Activated naive CD4-positive, alpha-beta T cell treated with anti-CD3 and anti-CD28 coated beads, Interleukin-2, amount 50 U/mL, for 24 hours (primary cell): ENCODE measurements at regions not wholly inside any gene's neighbourhood (a gene's known extent, or its start where the extent isn't known, plus 50 kb on each side); places are given as distances from the start of the nearest gene placed in this dataset.
A peak's percentile ranks its signal among the peaks of the same experiment; 100 is the strongest.
"Not testable (repeated sequence)": the region's sequence is repeated elsewhere in the genome, so short reads cannot be mapped to it uniquely, and the experiment has no call there.

Experiments used
- H3K27ac Mint-ChIP-seq: one replicate; pipeline ENCODE4 v1.8.0; 2021; ENCODE audit warnings: mild to moderate bottlenecking, mixed read lengths
- H3K27me3 Mint-ChIP-seq: one replicate; pipeline ENCODE4 v1.8.0; 2021; ENCODE audit warnings: mixed read lengths
- H3K36me3 Mint-ChIP-seq: one replicate; pipeline ENCODE4 v1.8.0; 2021; ENCODE audit warnings: mixed read lengths
- H3K4me1 Mint-ChIP-seq: one replicate; pipeline ENCODE4 v1.8.0; 2021; ENCODE audit warnings: mixed read lengths
- H3K4me3 Mint-ChIP-seq: one replicate; pipeline ENCODE4 v1.8.0; 2021; ENCODE audit warnings: mild to moderate bottlenecking, mixed read lengths
- H3K9me3 Mint-ChIP-seq: one replicate; pipeline ENCODE4 v1.8.0; 2021; ENCODE audit warnings: mixed read lengths

- H3K36me3 Mint-ChIP-seq, result no peaks in the 10 kb centered on the region
- H3K4me3 Mint-ChIP-seq, result no peak overlapping the region
- no peaks in the 10 kb centered on the region for H3K27me3 Mint-ChIP-seq
- peak overlapping the region; percentile 56 for H3K27ac Mint-ChIP-seq
- H3K4me1 Mint-ChIP-seq, result peaks cover 39% of the 10 kb centered on the region
- no peaks in the 10 kb centered on the region for H3K9me3 Mint-ChIP-seq
These were observed 164.1 kb upstream of the IRF2BP2 start for GRCh38 chr1:234773936-234774677.

DNA sequence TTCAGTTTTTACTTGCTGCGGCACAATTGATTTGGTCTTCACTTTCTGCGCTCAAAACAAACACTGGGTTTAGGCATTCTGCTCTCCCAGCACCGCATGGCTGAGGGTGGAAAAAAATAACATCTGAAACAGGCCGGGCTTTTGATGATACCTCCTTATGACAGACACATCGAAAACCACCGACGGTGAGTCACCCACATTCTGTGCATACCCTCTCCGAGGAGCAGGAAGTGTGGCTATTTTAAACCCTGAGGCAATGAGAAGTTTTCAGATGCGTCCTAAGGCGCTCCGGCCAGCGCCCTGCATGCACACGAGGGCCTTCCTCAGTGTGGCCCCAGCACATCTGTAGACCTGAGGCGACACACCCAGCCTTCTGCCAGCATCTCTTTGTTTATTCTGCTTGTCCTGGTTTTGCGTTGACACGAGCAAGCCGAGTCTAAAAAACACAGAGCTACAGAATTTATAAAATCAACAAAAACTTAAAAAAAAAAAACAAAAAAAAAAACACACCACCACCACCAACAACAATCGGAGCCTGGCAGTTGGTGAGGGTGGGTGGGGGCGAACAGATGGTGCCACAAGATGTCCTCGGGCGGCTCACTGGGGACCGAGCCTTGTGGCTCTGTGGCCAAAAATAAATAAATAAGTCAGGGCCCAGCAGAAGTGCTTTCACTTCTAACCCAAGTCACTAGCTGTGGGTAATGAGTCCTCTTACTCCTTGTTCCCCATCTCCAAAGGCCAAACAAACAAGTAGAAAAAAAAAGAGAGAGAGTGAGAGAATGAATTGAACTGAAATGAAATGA lies 162.6 kb upstream of the IRF2BP2 start:
- H3K27ac Mint-ChIP-seq, result peak overlapping the region; percentile 93
- peaks cover 54% of the 10 kb centered on the region for H3K4me1 Mint-ChIP-seq
- H3K9me3 Mint-ChIP-seq, result no peaks in the 10 kb centered on the region
- H3K36me3 Mint-ChIP-seq, result no peaks in the 10 kb centered on the region
- no peaks in the 10 kb centered on the region for H3K27me3 Mint-ChIP-seq
- H3K4me3 Mint-ChIP-seq, result peak overlapping the region; percentile 59

DNA sequence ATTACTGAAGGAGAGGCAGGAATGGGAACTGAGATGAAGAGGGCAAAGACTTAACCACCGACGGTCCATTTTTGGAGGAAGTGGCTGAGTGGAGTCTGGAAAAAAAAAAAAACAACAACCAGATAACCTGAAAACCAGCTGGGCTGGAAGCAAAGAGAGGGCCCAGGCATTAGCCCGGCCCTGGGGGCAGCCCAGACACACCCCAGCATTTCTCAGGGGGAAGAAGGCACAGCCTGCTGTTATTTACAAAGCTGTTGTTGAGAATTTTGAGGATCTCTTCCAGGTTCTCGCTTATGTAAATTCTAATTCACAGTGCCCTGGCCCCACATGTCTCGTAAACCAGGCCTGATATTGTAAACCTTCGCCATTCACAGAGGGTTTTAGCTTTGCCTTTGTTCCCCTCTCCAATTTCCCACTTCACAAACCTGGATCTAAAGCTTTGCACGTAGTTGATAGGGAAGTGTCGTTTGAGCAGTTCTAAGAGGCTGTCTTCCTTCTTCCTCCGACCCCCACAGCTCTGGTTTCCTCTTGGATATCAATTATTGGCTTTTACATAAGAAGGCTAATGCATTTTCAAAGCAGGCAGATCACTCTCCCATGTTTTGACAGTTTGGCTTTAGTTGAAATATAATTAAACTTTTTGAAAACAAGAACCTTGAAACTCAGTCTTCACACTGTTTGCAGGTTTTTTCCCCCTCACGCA lies 161.8 kb upstream of the IRF2BP2 start:
- Mint-ChIP-seq H3K4me1 (peaks cover 62% of the 10 kb centered on the region), H3K27ac (peak overlapping the region; percentile 93), H3K27me3 (no peaks in the 10 kb centered on the region), H3K9me3 (no peaks in the 10 kb centered on the region), H3K36me3 (no peaks in the 10 kb centered on the region), H3K4me3 (peak overlapping the region; percentile 59)

DNA sequence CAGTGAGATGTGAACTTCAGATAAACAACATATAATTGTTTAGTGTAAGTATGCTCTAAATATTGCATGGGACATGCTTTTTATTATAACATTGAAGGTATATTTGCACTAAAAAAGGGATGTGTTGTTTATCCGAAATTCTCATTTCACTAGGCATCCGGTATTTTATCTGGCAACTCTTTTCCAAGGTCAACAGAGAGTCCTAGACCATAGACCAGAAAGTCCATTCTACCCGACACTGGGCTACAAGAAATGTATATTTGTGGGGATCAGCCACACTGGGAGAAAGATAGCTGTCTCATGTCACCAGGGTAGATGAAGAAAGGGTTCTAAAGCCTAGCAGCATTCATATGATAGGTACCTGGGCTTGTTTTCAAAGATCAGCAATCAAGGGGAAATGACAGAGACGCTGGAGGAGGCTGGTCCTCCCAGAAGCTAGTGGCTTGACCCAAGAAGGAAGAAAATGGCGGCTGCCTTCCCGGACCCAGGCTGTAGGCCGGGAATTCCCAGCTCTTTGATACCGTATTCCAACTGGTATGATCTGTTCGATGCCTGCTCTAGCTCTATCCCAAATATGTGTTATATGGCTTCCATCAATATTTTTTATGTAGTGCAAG lies 161.1 kb upstream of the IRF2BP2 start:
- Mint-ChIP-seq H3K4me1 (peaks cover 63% of the 10 kb centered on the region), H3K4me3 (peak overlapping the region; percentile 26), H3K36me3 (no peaks in the 10 kb centered on the region), H3K9me3 (no peaks in the 10 kb centered on the region), H3K27ac (peak overlapping the region; percentile 93), H3K27me3 (no peaks in the 10 kb centered on the region)

- Mint-ChIP-seq H3K27ac (peak overlapping the region; percentile 76), H3K4me1 (peaks cover 68% of the 10 kb centered on the region), H3K9me3 (no peaks in the 10 kb centered on the region), H3K4me3 (peak overlapping the region; percentile 23), H3K27me3 (no peaks in the 10 kb centered on the region), H3K36me3 (no peaks in the 10 kb centered on the region)
These were observed 160.2 kb upstream of the IRF2BP2 start for GRCh38 chr1:234769986-234770795.

- H3K27ac Mint-ChIP-seq, result peak overlapping the region; percentile 87
- H3K27me3 Mint-ChIP-seq, result no peaks in the 10 kb centered on the region
- H3K9me3 Mint-ChIP-seq, result no peaks in the 10 kb centered on the region
- H3K4me3 Mint-ChIP-seq, result peak overlapping the region; percentile 23
- peaks cover 68% of the 10 kb centered on the region for H3K4me1 Mint-ChIP-seq
- no peaks in the 10 kb centered on the region for H3K36me3 Mint-ChIP-seq
These were observed 159.5 kb upstream of the IRF2BP2 start for GRCh38 chr1:234769284-234769985.

GRCh38 chr1:234768569-234769283 lies 158.7 kb upstream of the IRF2BP2 start:
- Mint-ChIP-seq H3K4me3 (peak overlapping the region; percentile 64), H3K27ac (peak overlapping the region; percentile 84), H3K36me3 (no peaks in the 10 kb centered on the region), H3K27me3 (no peaks in the 10 kb centered on the region), H3K9me3 (no peaks in the 10 kb centered on the region), H3K4me1 (peaks cover 68% of the 10 kb centered on the region)

DNA sequence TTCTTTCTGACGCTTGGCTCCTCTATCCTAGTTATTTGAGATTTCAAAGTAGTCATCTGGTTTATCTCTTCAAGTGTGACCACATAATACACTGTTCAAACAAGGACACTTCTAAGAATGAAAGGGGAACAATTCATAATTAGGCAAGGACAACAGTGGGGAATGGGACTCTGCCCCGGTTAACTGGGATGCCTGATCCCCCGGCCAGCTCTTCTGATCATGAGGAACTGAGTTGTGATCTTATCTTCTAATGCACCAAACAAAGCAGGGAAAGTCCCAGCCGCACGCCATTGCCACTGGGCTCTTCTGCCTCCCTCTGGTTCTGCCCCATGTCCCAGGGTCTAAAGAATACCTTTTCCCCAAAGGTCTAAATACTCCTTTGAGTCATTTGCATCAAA lies 158.2 kb upstream of the IRF2BP2 start:
- Mint-ChIP-seq H3K27me3 (no peaks in the 10 kb centered on the region), H3K4me1 (peaks cover 68% of the 10 kb centered on the region), H3K4me3 (peak overlapping the region; percentile 64), H3K27ac (peak overlapping the region; percentile 84), H3K9me3 (no peaks in the 10 kb centered on the region), H3K36me3 (no peaks in the 10 kb centered on the region)

GRCh38 chr1:234765672-234766071 lies 155.7 kb upstream of the IRF2BP2 start:
- Mint-ChIP-seq H3K27me3 (no peaks in the 10 kb centered on the region), H3K4me1 (peaks cover 51% of the 10 kb centered on the region)

DNA sequence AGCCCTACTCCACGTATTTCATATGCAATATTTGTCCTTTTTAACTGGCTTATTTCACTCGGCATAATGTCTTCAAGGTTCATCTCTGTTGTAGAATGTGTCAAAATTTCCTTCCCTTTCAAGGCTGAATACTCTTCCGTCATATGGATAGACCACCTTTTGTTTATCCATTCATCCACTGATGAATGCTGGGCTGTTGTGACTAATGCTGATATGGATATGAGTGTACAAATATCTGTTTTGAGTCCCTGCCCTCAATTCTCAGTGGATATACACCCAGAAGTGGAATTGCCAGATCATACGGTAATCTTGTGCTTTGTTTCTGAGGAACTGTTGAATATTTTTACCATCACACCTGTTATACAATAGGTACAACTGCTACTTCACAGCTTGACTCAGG lies 155.2 kb upstream of the IRF2BP2 start:
- no peaks in the 10 kb centered on the region for H3K27me3 Mint-ChIP-seq
- no peak overlapping the region for H3K27ac Mint-ChIP-seq

More at GRCh38 chr1:234765672-234766071, 155.7 kb upstream of the IRF2BP2 start:
- no peaks in the 10 kb centered on the region for H3K36me3 Mint-ChIP-seq
- H3K27ac Mint-ChIP-seq, result peak overlapping the region; percentile 38
- H3K9me3 Mint-ChIP-seq, result no peaks in the 10 kb centered on the region
- H3K4me3 Mint-ChIP-seq, result no peak overlapping the region

GRCh38 chr1:234763910-234764309 lies 153.9 kb upstream of the IRF2BP2 start:
- no peaks in the 10 kb centered on the region for H3K36me3 Mint-ChIP-seq
- H3K4me3 Mint-ChIP-seq, result no peak overlapping the region
- H3K4me1 Mint-ChIP-seq, result peaks cover 50% of the 10 kb centered on the region
- H3K27me3 Mint-ChIP-seq, result no peaks in the 10 kb centered on the region
- H3K9me3 Mint-ChIP-seq, result no peaks in the 10 kb centered on the region
- H3K27ac Mint-ChIP-seq, result no peak overlapping the region

More for the DNA sequence above, 155.2 kb upstream of the IRF2BP2 start:
- Mint-ChIP-seq H3K4me1 (peaks cover 53% of the 10 kb centered on the region), H3K36me3 (no peaks in the 10 kb centered on the region), H3K9me3 (no peaks in the 10 kb centered on the region), H3K4me3 (no peak overlapping the region)

GRCh38 chr1:234763367-234763766 lies 153.4 kb upstream of the IRF2BP2 start:
- peaks cover 47% of the 10 kb centered on the region for H3K4me1 Mint-ChIP-seq
- no peaks in the 10 kb centered on the region for H3K27me3 Mint-ChIP-seq
- H3K9me3 Mint-ChIP-seq, result no peaks in the 10 kb centered on the region
- H3K4me3 Mint-ChIP-seq, result no peak overlapping the region
- no peak overlapping the region for H3K27ac Mint-ChIP-seq
- no peaks in the 10 kb centered on the region for H3K36me3 Mint-ChIP-seq

GRCh38 chr1:234762127-234762526 lies 152.1 kb upstream of the IRF2BP2 start:
- H3K36me3 Mint-ChIP-seq, H3K9me3 Mint-ChIP-seq, H3K4me3 Mint-ChIP-seq, H3K27me3 Mint-ChIP-seq, H3K27ac Mint-ChIP-seq: not testable (repeated sequence)
- H3K4me1 Mint-ChIP-seq, result peaks cover 36% of the 10 kb centered on the region

DNA sequence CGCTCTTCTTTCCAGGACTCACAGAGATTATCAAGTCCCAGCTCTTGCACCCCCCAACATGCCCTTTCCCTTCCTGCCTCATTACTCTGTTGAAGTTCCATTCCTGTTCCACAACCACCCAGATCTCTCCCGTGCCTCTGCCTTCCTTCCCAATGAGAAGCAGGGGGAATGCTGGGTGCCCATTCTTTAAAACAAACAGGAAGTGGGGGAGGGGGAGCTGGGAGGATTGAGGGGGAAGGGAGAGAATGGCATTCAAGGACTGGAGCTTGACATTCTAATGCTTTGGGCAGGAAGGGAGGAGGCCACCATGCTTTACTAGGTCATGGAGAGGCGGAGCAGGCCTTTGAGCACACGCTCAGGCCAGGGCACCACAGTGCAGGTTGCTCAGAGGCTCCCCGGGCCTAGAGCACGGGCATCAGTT lies 150.3 kb upstream of the IRF2BP2 start:
- peaks cover 32% of the 10 kb centered on the region for H3K4me1 Mint-ChIP-seq
- no peaks in the 10 kb centered on the region for H3K36me3 Mint-ChIP-seq
- H3K27ac Mint-ChIP-seq, result no peak overlapping the region
- H3K4me3 Mint-ChIP-seq, result no peak overlapping the region
- H3K27me3 Mint-ChIP-seq, result no peaks in the 10 kb centered on the region
- H3K9me3 Mint-ChIP-seq, result no peaks in the 10 kb centered on the region
